22Rv1 (cell line): ENCODE measurements at regions not wholly inside any gene's neighbourhood (a gene's known extent, or its start where the extent isn't known, plus 50 kb on each side); places are given as distances from the start of the nearest gene placed in this dataset.

Experiments
- ZFX ChIP-seq: fragments of 450-650 bp; IDR thresholded peaks from 2 replicates; pipeline ENCODE4 v1.6.1; 2017; ENCODE audit warnings: antibody characterized with exemption, borderline replicate concordance
- TF ChIP-seq, protein P1 (sequence below): fragments of 450-650 bp; IDR thresholded peaks from 2 replicates; pipeline ENCODE4 v1.5.1; 2017; ENCODE audit warnings: mild to moderate bottlenecking

DNA sequence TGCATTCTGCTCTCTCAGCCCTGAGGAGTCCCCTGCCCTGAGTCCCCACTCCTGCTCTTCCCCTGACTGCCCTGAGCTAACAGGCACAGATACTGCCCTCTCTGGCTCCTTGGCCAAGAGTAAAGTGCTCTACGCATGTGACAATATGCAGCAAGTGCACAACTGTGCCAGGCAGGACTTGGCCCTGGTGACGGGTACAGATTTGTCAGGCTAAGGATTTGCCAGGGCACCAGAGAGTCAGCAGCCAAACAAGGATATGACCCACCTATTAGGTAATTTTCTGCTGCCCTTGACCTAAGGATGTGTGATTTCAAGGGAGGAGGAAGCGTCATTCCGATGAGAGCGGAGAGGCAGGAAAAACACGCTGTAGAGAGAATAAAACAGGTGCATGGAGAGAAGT lies 339.0 kb downstream of the PTPRU start:
- TF ChIP-seq, protein P1, sequence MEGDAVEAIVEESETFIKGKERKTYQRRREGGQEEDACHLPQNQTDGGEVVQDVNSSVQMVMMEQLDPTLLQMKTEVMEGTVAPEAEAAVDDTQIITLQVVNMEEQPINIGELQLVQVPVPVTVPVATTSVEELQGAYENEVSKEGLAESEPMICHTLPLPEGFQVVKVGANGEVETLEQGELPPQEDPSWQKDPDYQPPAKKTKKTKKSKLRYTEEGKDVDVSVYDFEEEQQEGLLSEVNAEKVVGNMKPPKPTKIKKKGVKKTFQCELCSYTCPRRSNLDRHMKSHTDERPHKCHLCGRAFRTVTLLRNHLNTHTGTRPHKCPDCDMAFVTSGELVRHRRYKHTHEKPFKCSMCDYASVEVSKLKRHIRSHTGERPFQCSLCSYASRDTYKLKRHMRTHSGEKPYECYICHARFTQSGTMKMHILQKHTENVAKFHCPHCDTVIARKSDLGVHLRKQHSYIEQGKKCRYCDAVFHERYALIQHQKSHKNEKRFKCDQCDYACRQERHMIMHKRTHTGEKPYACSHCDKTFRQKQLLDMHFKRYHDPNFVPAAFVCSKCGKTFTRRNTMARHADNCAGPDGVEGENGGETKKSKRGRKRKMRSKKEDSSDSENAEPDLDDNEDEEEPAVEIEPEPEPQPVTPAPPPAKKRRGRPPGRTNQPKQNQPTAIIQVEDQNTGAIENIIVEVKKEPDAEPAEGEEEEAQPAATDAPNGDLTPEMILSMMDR: no peak
- no peak for TF ChIP-seq ZFX
